ENCODE measurements at regions not wholly inside any gene's neighbourhood (a gene's known extent, or its start where the extent isn't known, plus 50 kb on each side); places are given as distances from the start of the nearest gene placed in this dataset.

GRCh38 chrX:65900850-65901844 is 138.7 kb downstream of the VSIG4 start:
- TF ChIP-seq CTCF (IDR thresholded peaks at IDR 0.05; ENCODE audit: low read depth, low read length, poor library complexity, severe bottlenecking) (no peak), EZH2phosphoT487 (IDR thresholded peaks at IDR 0.05; ENCODE audit: borderline replicate concordance, low read length) (no peak)
